ENCODE measurements at regions not wholly inside any gene's neighbourhood (a gene's known extent, or its start where the extent isn't known, plus 50 kb on each side); places are given as distances from the start of the nearest gene placed in this dataset.

- Histone ChIP-seq H3K4me3 (ENCODE audit: low read depth, low read length) (no peak overlapping the region), H3K36me3 (ENCODE audit: control insufficient read depth, insufficient read depth, low read length) (no peaks in the 10 kb centered on the region), H3K27me3 (ENCODE audit: control insufficient read depth, insufficient read depth, low read length) (no peaks in the 10 kb centered on the region)
- TF ChIP-seq CTCF (IDR thresholded peaks at IDR 0.05; ENCODE audit: insufficient read depth, low read length, severe bottlenecking): peak; percentile 21
- DNase-seq (ENCODE audit: low read depth): peak; percentile 67
- no peak for FAIRE-seq
Measured at GRCh38 chr5:98349251-98349989, 424.0 kb upstream of the RGMB start.

GRCh38 chr5:98349990-98350365 is 423.5 kb upstream of the RGMB start:
- no peak for TF ChIP-seq CTCF (IDR thresholded peaks at IDR 0.05; ENCODE audit: insufficient read depth, low read length, severe bottlenecking)
- no peak for FAIRE-seq
- DNase-seq (ENCODE audit: low read depth): no peak
- H3K27me3 ChIP-seq (ENCODE audit: control insufficient read depth, insufficient read depth, low read length): no peaks in the 10 kb centered on the region
- no peak overlapping the region for H3K4me3 ChIP-seq (ENCODE audit: low read depth, low read length)
- no peaks in the 10 kb centered on the region for H3K36me3 ChIP-seq (ENCODE audit: control insufficient read depth, insufficient read depth, low read length)

DNA sequence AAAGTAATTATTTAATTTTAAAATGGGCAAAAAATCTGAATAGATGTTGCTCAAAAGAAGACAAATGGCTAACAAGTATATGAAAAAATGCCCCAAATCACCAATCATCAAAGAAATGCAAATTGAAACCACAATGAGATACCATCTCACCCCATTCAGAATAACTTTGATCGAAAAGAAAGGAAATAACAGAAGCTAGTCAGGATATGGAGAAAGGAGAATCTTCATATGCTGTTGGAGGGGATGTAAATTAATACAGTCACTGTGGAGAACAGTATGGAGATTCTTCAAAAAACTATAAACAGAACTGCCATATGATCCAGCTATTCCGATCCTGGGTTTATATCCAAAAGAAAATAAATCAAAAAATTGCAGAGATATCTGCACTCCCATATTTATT is 418.5 kb upstream of the RGMB start:
- no peak for TF ChIP-seq CTCF (IDR thresholded peaks at IDR 0.05; ENCODE audit: insufficient read depth, low read length, severe bottlenecking)
- H3K27me3 ChIP-seq (ENCODE audit: control insufficient read depth, insufficient read depth, low read length): no peaks in the 10 kb centered on the region
- H3K36me3 ChIP-seq (ENCODE audit: control insufficient read depth, insufficient read depth, low read length): no peaks in the 10 kb centered on the region
- FAIRE-seq (no peak), DNase-seq (ENCODE audit: low read depth) (no peak)
- no peak overlapping the region for H3K4me3 ChIP-seq (ENCODE audit: low read depth, low read length)

GRCh38 chr5:98360548-98360947 is 412.9 kb upstream of the RGMB start:
- Histone ChIP-seq H3K4me3 (ENCODE audit: low read depth, low read length) (no peak overlapping the region), H3K36me3 (ENCODE audit: control insufficient read depth, insufficient read depth, low read length) (no peaks in the 10 kb centered on the region), H3K27me3 (ENCODE audit: control insufficient read depth, insufficient read depth, low read length) (no peaks in the 10 kb centered on the region)
- FAIRE-seq: peak; percentile 43
- TF ChIP-seq CTCF (IDR thresholded peaks at IDR 0.05; ENCODE audit: insufficient read depth, low read length, severe bottlenecking): no peak
- DNase-seq (ENCODE audit: low read depth): no peak

DNA sequence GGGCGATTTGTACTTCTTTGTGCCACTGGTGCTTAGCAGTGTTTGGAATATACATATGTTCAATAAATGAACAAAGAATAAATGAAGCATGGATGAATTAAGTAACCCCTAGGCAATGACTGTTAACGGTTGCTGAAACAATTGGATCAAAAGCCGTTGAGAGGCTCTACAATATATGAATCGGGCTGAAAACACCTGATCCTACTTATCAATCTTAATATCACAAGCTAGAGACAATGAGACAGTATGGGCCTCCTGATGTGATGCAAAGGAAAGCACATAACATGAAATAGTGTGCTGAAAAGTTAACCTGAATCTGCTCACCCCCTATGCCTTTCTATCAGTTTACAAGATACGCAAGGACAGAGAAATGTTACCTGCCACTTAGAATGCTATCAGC is 410.3 kb upstream of the RGMB start:
- no peak for TF ChIP-seq CTCF (IDR thresholded peaks at IDR 0.05; ENCODE audit: insufficient read depth, low read length, severe bottlenecking)
- FAIRE-seq: no peak
- Histone ChIP-seq H3K27me3 (ENCODE audit: control insufficient read depth, insufficient read depth, low read length) (no peaks in the 10 kb centered on the region), H3K4me3 (ENCODE audit: low read depth, low read length) (no peak overlapping the region), H3K36me3 (ENCODE audit: control insufficient read depth, insufficient read depth, low read length) (no peaks in the 10 kb centered on the region)
- DNase-seq (ENCODE audit: low read depth): no peak

GRCh38 chr5:98364549-98364948 is 408.9 kb upstream of the RGMB start:
- Histone ChIP-seq H3K27me3 (ENCODE audit: control insufficient read depth, insufficient read depth, low read length) (no peaks in the 10 kb centered on the region), H3K36me3 (ENCODE audit: control insufficient read depth, insufficient read depth, low read length) (no peaks in the 10 kb centered on the region), H3K4me3 (ENCODE audit: low read depth, low read length) (no peak overlapping the region)
- no peak for TF ChIP-seq CTCF (IDR thresholded peaks at IDR 0.05; ENCODE audit: insufficient read depth, low read length, severe bottlenecking)
- FAIRE-seq (no peak), DNase-seq (ENCODE audit: low read depth) (no peak)
